CD4-positive, alpha-beta T cell treated with Interleukin-6 for 4 hours (primary cell): ENCODE measurements at regions not wholly inside any gene's neighbourhood (a gene's known extent, or its start where the extent isn't known, plus 50 kb on each side); places are given as distances from the start of the nearest gene placed in this dataset.
"Not testable (repeated sequence)": the region's sequence is repeated elsewhere in the genome, so short reads cannot be mapped to it uniquely, and the experiment has no call there.

Experiments
- DNase-seq: peaks from one replicate; pipeline ENCODE4 v3.0.0-alpha.2; 2020; ENCODE audit warnings: mixed read lengths

GRCh38 chr20:48350313-48350988 is 477.3 kb downstream of the PREX1 start:
- no peak for DNase-seq

DNA sequence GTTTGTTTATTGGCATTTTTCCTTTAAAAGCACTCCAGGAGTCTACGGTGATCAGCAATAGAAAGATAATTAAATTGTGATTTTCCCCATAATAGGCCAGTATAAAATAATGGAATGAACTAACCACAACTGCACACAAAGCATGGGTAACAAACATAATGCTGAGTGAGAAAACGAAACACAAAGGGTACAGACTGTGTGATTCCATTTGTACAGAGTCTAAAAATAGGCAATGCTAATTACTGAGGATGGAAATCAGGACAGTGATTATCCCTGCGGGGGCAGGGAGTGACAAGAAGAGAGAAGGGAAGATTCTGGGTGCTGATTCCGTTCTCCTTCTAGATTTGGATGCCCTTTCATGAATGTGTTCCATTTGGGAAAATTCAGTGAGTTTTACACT is 478.1 kb downstream of the PREX1 start:
- DNase-seq = no peak

GRCh38 chr20:48348022-48348421 is 479.8 kb downstream of the PREX1 start:
- no peak for DNase-seq

DNA sequence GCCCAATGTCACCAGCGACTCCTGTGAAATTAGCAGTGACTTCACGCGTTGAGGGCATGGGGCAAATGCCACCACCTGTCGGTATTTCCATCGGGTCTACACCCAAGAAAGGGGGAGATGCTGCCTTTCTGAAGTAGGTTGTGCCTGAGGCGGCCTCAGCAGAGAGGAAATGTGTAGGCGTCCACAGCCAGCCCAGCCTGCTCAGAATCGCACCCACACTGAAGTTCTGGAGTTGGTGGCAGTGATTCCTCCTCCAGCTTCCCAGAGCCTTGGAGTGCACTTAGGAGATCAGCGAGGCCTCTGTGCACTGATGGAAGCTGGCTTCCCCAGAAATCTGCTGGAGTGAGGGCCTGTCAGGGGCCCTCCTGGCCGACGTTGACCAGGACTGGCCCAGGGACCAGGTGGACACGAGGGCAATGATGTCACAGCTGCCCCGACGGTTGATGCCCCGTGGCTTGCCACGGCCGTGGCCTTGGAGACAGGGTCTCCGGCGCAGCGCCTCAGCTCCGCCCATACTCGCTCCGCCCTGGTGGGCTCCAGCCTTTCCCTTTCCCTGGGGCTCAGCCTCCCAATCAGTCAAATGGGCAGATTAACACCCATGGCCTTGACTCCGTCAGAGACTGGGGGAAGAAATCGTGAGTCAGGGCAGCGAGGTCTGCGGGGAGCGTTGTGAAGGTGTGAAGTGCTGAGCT is 484.8 kb downstream of the PREX1 start:
- DNase-seq = no peak

GRCh38 chr20:48340883-48341281 is 486.9 kb downstream of the PREX1 start:
- DNase-seq = no peak

DNA sequence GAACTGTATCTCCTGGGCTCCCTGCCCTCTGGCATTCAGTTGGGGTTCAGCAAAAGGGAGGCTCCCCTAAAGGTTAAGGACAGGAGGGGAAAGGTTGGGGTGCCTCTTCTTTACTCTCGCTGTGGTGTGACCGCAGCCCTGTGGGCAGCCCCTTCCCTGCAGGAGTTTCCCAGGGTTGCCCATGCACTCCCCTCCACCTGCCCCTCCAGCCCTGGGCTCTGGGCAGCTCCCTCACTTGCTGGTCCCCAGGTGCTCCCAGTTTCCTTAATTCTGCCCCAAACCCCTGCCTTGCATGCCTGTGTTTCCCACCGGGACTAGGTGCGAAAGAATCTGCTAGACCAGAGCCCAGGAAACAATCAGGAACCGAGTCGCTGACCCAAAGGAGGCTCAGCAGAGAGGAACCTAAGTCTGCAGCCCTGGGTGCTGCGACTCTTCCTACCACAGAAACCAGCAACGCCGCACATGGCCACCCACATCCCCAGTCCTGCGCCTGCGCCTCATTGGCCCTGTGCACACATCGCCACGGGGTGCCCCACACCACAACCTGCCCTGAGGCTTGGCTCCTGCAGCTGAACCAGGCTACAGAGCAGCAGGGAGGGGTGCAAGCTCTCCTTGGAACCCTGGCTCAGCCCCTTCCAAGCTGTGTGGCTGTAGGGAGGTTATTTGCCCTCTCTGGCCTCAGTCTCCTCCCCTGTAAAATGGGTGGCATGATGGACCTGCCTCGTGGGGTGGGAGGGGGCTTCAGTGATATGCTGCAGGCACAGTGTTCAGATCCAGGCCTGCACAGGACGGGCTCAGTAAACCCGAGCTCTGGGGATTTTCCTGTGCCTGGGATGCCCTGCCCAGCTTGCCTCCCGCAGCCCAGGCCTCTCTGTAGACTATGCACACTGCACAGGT is 487.6 kb downstream of the PREX1 start:
- DNase-seq = no peak

- no peak for DNase-seq
These were observed 488.4 kb downstream of the PREX1 start for GRCh38 chr20:48339190-48339985.

GRCh38 chr20:48338717-48339116 is 489.1 kb downstream of the PREX1 start:
- no peak for DNase-seq

DNA sequence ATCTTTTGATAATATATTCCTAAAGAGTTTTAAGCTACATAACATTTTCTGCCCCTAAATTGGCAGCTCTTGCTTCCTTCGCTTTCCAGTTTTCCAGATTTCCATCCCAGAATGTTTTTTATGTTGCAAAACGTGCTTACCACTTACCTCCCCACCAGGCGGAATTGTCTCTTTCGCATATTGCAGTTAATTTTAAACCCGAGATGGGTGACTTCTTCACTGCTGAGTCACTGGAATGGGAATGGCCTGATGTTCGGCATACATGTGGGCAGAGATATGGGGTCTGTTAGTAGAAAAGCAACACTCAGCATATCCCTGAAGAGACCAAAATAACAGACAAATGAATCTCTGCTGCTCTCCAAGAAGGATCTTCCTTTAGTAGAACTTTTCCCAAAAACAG is 491.2 kb downstream of the PREX1 start:
- DNase-seq = no peak

DNA sequence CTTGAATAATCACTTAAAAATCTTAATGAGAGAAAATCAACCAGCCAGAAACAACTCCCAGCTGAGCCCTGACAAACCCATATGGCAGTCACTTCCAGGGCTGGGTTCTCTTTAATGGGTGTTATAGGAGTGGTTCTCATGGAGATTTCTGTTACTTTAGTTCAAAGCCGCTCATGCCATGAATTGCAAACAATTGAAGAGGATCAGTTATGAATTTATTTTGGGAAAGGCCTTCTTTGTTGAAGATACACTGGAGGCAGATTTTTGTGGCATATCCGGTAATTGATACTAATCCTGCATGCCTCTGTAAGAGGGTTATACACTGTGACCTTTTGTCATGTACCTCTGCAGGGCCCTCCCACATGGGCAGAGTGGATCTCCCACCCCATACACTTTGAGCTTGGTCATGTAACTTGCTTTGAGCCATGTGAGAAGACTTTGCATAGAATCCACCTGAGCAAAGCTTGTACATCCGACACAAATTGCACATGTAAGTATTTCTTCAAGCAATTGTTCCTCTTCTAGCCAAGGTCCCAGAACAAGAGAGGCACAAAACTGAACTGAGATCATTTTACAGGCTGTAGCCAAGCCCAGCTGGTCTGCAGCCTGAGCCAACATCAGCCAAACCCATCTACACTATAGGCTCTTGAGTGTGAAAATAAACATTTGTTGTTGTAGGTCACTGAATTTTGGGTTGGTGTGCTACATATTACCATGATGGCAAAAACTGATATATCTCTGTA is 492.3 kb downstream of the PREX1 start:
- no peak for DNase-seq

- DNase-seq = no peak
These were observed 494.1 kb downstream of the PREX1 start for GRCh38 chr20:48333707-48334106.

GRCh38 chr20:48332555-48332954 is 495.2 kb downstream of the PREX1 start:
- no peak for DNase-seq

- DNase-seq = no peak
These were observed 496.1 kb downstream of the PREX1 start for GRCh38 chr20:48331518-48332286.

DNA sequence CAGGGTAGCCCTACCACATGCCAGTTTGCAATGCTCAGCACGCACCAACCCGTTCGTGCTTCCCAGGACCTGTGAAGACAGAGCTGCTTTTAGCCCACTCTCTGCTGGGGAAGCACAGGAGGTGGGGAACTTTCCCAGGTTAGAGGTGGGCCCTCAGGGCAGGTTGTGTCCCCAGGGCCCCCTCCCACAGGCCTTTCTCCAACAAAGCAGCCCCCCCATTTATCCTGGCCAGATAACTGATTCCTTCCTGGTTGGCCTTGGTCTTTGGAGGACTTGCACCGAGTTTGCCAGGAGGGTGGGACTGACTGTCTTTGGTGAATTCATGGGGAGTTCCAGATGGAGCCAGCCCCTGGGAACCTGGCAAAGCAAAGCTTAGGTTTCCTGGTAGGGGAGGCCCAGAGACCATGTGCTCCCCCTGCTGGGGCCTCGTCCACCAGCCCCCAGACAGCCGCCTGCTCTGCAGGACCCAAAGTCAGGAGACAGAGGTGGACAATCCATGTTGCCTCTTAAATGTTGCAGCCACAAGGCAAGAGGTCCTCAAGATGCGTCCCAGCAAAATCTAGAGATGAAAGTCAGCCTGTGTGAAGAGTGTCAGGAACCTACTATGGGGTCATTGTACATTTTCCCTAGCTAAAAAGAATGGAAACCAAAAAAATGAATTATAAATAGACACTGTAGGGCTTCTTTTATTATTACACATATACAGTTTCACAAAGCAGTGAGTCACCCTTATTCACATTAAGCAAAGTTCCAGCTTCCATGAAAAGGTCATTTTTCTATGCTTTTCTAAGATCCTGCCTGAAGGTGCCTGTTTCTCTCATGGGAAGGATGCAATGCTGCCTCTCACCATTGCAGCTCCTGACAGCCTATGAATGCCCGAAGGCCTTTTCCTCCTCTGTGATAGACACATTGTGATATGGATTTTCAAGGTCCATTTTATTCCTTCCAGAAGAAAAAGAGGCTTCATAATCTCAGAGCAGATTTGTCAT is 497.8 kb downstream of the PREX1 start:
- DNase-seq = no peak

GRCh38 chr20:48329031-48329615 is 498.7 kb downstream of the PREX1 start:
- no peak for DNase-seq

DNA sequence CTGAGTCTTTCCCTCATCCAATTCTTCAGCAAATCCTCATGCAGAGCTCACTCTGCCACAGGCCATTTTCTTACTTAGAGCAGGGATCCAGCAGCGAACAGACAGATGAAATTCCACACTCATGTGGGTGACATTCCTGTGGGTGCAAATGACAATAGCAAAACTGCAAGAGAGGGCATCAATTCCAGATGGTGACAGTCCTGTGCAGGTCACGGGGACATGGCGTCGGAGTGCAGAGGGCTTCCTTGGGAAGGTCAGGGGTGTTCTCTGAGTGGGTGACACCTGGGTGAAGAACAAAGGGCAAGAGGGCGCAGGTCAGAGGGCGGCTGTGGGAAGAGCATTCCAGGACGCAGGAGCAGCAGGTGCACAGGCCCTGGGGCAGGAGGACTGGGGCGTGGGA is 500.0 kb downstream of the PREX1 start:
- not testable (repeated sequence) for DNase-seq

GRCh38 chr20:48326868-48327267 is 500.9 kb downstream of the PREX1 start:
- no peak for DNase-seq

- no peak for DNase-seq
These were observed 501.4 kb downstream of the PREX1 start for GRCh38 chr20:48326434-48326691.

- no peak for DNase-seq
These were observed 502.0 kb downstream of the PREX1 start for GRCh38 chr20:48325656-48326433.
